GM18526 (cell line): ENCODE measurements at regions not wholly inside any gene's neighbourhood (a gene's known extent, or its start where the extent isn't known, plus 50 kb on each side); places are given as distances from the start of the nearest gene placed in this dataset.

ENCODE experiments used
- POLR2A ChIP-seq: IDR thresholded peaks from 3 replicates; pipeline ENCODE4 v1.6.1; 2011; ENCODE audit not compliant: insufficient read length; ENCODE audit errors: extremely low read depth

- no peak for TF ChIP-seq POLR2A
These were observed 974.2 kb downstream of the TMEM121 start for GRCh38 chr14:106500571-106500970.

- no peak for TF ChIP-seq POLR2A
These were observed 975.5 kb downstream of the TMEM121 start for GRCh38 chr14:106501898-106502297.

- TF ChIP-seq POLR2A, result no peak
These were observed 979.0 kb downstream of the TMEM121 start for GRCh38 chr14:106505366-106505765.

- no peak for TF ChIP-seq POLR2A
These were observed 980.5 kb downstream of the TMEM121 start for GRCh38 chr14:106506881-106507305.

DNA sequence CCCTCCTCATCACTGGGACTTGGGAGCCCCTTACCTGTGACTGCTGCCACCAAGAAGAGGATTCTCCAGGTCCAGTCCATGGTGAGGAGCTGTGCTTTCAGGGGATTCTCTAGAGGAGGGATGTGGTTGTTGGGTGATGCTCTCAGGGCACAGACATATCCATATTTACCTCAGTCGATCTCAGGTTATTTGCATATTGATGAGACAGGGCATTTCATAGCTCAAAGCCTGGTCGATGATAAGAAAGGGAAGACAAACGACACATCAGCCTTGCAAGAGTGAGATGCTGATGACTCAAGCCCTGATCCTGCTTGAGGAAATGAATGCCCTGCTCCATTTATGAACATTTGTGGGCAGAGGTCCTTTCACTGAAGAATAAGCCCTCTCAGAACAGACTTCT is 981.0 kb downstream of the TMEM121 start:
- no peak for TF ChIP-seq POLR2A

GRCh38 chr14:106508216-106508615 is 981.8 kb downstream of the TMEM121 start:
- no peak for TF ChIP-seq POLR2A

GRCh38 chr14:106509176-106509575 is 982.8 kb downstream of the TMEM121 start:
- TF ChIP-seq POLR2A, result no peak

GRCh38 chr14:106509807-106510206 is 983.4 kb downstream of the TMEM121 start:
- TF ChIP-seq POLR2A, result no peak

DNA sequence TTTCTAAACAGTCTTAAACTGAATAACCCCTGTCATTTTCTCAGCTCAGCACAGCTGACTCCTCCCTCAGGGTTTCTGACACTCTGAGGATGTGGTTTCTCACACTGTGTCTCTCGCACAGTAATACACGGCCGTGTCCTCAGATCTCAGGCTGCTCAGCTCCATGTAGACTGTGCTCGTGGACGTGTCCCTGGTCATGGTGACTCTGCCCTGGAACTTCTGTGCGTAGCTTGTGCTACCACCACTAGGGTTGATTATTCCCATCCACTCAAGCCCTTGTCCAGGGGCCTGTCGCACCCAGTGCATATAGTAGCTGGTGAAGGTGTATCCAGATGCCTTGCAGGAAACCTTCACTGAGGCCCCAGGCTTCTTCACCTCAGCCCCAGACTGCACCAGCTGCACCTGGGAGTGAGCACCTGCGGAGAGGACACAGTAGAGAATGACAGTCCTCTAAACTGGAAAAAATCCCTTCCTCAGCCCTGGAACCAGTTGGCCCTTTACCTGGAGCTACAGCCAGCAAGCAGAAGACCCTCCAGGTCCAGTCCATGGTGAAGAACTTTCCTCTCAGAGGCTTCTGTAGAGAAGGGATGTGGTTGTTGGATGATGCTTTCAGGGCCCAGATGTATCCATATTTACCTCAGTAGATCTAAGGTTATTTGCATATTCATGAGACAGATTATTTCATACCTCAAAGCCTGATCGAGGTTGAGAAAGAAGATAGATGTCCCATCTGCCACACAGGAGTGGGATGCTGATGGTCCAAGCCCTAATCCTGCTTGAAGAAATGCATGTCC is 984.8 kb downstream of the TMEM121 start:
- no peak for TF ChIP-seq POLR2A

GRCh38 chr14:106511800-106512198 is 985.4 kb downstream of the TMEM121 start:
- TF ChIP-seq POLR2A, result no peak

GRCh38 chr14:106513302-106513701 is 986.9 kb downstream of the TMEM121 start:
- no peak for TF ChIP-seq POLR2A

GRCh38 chr14:106518054-106518943 is 991.9 kb downstream of the TMEM121 start:
- no peak for TF ChIP-seq POLR2A

- no peak for TF ChIP-seq POLR2A
These were observed 996.6 kb downstream of the TMEM121 start for GRCh38 chr14:106522990-106523389.

- TF ChIP-seq POLR2A, result no peak
These were observed 1002.3 kb downstream of the TMEM121 start for GRCh38 chr14:106528717-106529116.

DNA sequence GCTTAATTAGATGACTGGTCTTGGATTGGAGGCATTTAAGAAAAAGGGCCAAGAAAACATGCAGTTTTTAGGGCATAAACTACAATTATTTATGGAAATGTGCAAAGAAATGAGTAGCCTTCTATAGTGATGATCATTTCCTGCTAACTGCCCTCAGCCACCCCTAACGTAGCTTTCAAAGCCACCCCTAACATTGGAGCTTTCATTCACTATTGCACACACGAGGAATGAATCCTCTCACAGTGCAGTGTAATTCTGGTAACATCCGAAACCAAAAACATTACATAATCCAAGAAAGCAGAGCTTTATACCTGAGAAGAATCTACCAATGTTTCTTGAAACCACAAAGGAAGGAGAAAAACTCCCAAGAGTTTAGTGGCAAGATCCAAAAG is 1003.6 kb downstream of the TMEM121 start:
- TF ChIP-seq POLR2A, result no peak
